ENCODE measurements at regions not wholly inside any gene's neighbourhood (a gene's known extent, or its start where the extent isn't known, plus 50 kb on each side); places are given as distances from the start of the nearest gene placed in this dataset.

DNA sequence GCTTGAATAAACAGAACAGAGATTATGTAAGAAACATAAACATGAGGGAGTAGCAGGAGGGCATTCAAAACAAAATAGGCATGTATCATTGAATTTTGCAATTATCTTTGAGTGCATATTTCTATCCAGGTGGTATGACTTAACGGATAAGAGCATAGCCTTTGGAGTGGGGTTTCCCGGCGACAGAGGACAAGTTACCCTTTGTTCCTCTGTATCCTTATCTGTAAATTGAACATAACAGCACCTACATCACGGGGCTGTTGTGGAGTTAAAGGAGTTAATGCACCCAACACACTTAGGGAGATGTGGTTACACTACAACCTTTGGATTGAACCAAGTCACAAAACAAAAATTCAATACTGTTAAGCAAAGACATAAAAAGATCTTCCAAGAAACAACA is 314.6 kb upstream of the KIF2A start:
- TF ChIP-seq FOS (IDR thresholded peaks at IDR 0.05; ENCODE audit: borderline replicate concordance, insufficient read depth, low read length): no peak
- TF ChIP-seq GATA2 (IDR thresholded peaks at IDR 0.05; ENCODE audit: insufficient read depth, insufficient read length, low read depth, low read length): no peak
- TF ChIP-seq EZH2 (IDR thresholded peaks at IDR 0.05; ENCODE audit: borderline replicate concordance, low read depth, low read length, severe bottlenecking): no peak
- no peak overlapping the region for H3K27ac ChIP-seq (ENCODE audit: insufficient read depth, low read depth, low read length)
- H3K4me1 ChIP-seq (ENCODE audit: control insufficient read depth, extremely low read depth, insufficient read depth, low read length): no peaks in the 10 kb centered on the region
- no peaks in the 10 kb centered on the region for H3K27me3 ChIP-seq (ENCODE audit: control insufficient read depth in 2 of 2, insufficient read depth in 2 of 2, low read length in 2 of 2)
- CTCF ChIA-PET: no interaction called here
- no peaks in the 10 kb centered on the region for H3K9me1 ChIP-seq (replicated peaks; ENCODE audit: control insufficient read depth, extremely low read depth, insufficient read depth, low read length)
- no peak overlapping the region for H3K9ac ChIP-seq (replicated peaks; ENCODE audit: extremely low read depth, insufficient read depth, low read length)
- no peaks in the 10 kb centered on the region for H3K36me3 ChIP-seq (ENCODE audit: control insufficient read depth in 2 of 2, extremely low read depth in 1 of 2, insufficient read depth in 2 of 2, low read length in 2 of 2)
- POLR2A ChIA-PET: no interaction called here
- DNase-seq (ENCODE audit: low read depth, low spot score) (no peak), FAIRE-seq (no peak)
- no peaks in the 10 kb centered on the region for H3K9me3 ChIP-seq (replicated peaks; ENCODE audit: control insufficient read depth, insufficient read depth, low read length)
- no peak overlapping the region for H3K4me3 ChIP-seq (replicated peaks in 1 of 3; ENCODE audit: insufficient read depth in 1 of 3, low read depth in 1 of 3, low read length in 3 of 3)
- H2AFZ ChIP-seq (ENCODE audit: low read depth, low read length): no peak overlapping the region
- H4K20me1 ChIP-seq (replicated peaks; ENCODE audit: control insufficient read depth, extremely low read depth, insufficient read depth, low read length): no peaks in the 10 kb centered on the region
- H3K79me2 ChIP-seq (ENCODE audit: control insufficient read depth, insufficient read depth, low read length): no peaks in the 10 kb centered on the region
- intact Hi-C loops (cut with micrococcal nuclease) (no loop called here), dilution Hi-C loops (cut with MboI; ENCODE audit: extremely low pct_ligation_motif_present, low sequenced_read_pairs) (no loop called here)
- H3K4me2 ChIP-seq (ENCODE audit: insufficient read depth, low read length): no peak overlapping the region
- no TSS peak for BruUV-seq (replicated peaks)

- intact Hi-C loops (cut with micrococcal nuclease): no loop called here
- Histone ChIP-seq H3K27me3 (ENCODE audit: control insufficient read depth in 2 of 2, insufficient read depth in 2 of 2, low read length in 2 of 2) (no peaks in the 10 kb centered on the region), H3K9me3 (replicated peaks; ENCODE audit: control insufficient read depth, insufficient read depth, low read length) (no peaks in the 10 kb centered on the region), H2AFZ (ENCODE audit: low read depth, low read length) (no peak overlapping the region), H3K4me2 (ENCODE audit: insufficient read depth, low read length) (no peak overlapping the region), H3K4me1 (ENCODE audit: control insufficient read depth, extremely low read depth, insufficient read depth, low read length) (no peaks in the 10 kb centered on the region), H3K79me2 (ENCODE audit: control insufficient read depth, insufficient read depth, low read length) (no peaks in the 10 kb centered on the region), H3K9ac (replicated peaks; ENCODE audit: extremely low read depth, insufficient read depth, low read length) (no peak overlapping the region), H3K9me1 (replicated peaks; ENCODE audit: control insufficient read depth, extremely low read depth, insufficient read depth, low read length) (no peaks in the 10 kb centered on the region), H3K36me3 (ENCODE audit: control insufficient read depth in 2 of 2, extremely low read depth in 1 of 2, insufficient read depth in 2 of 2, low read length in 2 of 2) (no peaks in the 10 kb centered on the region), H3K4me3 (replicated peaks in 1 of 3; ENCODE audit: insufficient read depth in 1 of 3, low read depth in 1 of 3, low read length in 3 of 3) (no peak overlapping the region), H4K20me1 (replicated peaks; ENCODE audit: control insufficient read depth, extremely low read depth, insufficient read depth, low read length) (no peaks in the 10 kb centered on the region), H3K27ac (ENCODE audit: insufficient read depth, low read depth, low read length) (no peak overlapping the region)
- no peak for FAIRE-seq
- ChIA-PET CTCF (no interaction called here), POLR2A (no interaction called here)
- DNase-seq (ENCODE audit: low read depth, low spot score): no peak
- dilution Hi-C loops (cut with MboI; ENCODE audit: extremely low pct_ligation_motif_present, low sequenced_read_pairs): no loop called here
- no TSS peak for BruUV-seq (replicated peaks)
- TF ChIP-seq JUN (IDR thresholded peaks at IDR 0.05; ENCODE audit: borderline replicate concordance, insufficient read depth, insufficient read length, low read depth): no peak
- TF ChIP-seq POLR2A (IDR thresholded peaks at IDR 0.05; ENCODE audit: low read depth, low read length): no peak
- TF ChIP-seq GATA2 (IDR thresholded peaks at IDR 0.05; ENCODE audit: insufficient read depth, insufficient read length, low read depth, low read length): no peak
- TF ChIP-seq EZH2 (IDR thresholded peaks at IDR 0.05; ENCODE audit: borderline replicate concordance, low read depth, low read length, severe bottlenecking): no peak
- no peak for TF ChIP-seq POLR2AphosphoS5 (IDR thresholded peaks at IDR 0.05; ENCODE audit: insufficient read depth, low read depth, low read length)
- no peak for TF ChIP-seq CTCF (IDR thresholded peaks at IDR 0.05; ENCODE audit: extremely low read depth in 1 of 2, insufficient read depth in 1 of 2, low read depth in 1 of 2, low read length in 2 of 2)
- TF ChIP-seq, protein P1, sequence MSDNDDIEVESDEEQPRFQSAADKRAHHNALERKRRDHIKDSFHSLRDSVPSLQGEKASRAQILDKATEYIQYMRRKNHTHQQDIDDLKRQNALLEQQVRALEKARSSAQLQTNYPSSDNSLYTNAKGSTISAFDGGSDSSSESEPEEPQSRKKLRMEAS (IDR thresholded peaks at IDR 0.05; ENCODE audit: insufficient read depth, insufficient read length): no peak
- no peak for TF ChIP-seq MYC (IDR thresholded peaks at IDR 0.05; ENCODE audit: low read depth, low read length)
- no peak for TF ChIP-seq FOS (IDR thresholded peaks at IDR 0.05; ENCODE audit: borderline replicate concordance, insufficient read depth, low read length)
Measured at GRCh38 chr5:61991866-61992265, 314.1 kb upstream of the KIF2A start.
